ENCODE measurements at regions not wholly inside any gene's neighbourhood (a gene's known extent, or its start where the extent isn't known, plus 50 kb on each side); places are given as distances from the start of the nearest gene placed in this dataset.

GRCh38 chr9:17994695-17995425, 416.0 kb downstream of the SH3GL2 start:
- Mint-ChIP-seq H3K27ac (peak overlapping the region; percentile 11), H3K4me3 (no peak overlapping the region), H3K4me1 (peaks cover 11% of the 10 kb centered on the region), H3K36me3 (no peaks in the 10 kb centered on the region), H3K9me3 (no peaks in the 10 kb centered on the region), H3K27me3 (ENCODE audit: low read depth) (no peaks in the 10 kb centered on the region)
- no peak for TF ChIP-seq CTCF (IDR thresholded peaks at IDR 0.05; ENCODE audit: unreplicated experiment)
- no peak for DNase-seq (ENCODE audit: low spot score in 2 of 2, unreplicated experiment in 2 of 2)

GRCh38 chr9:17996728-17997127, 417.9 kb downstream of the SH3GL2 start:
- no peak overlapping the region for H3K27ac Mint-ChIP-seq
- no peak for TF ChIP-seq CTCF (IDR thresholded peaks at IDR 0.05; ENCODE audit: unreplicated experiment)
- H3K4me1 Mint-ChIP-seq: peaks cover 11% of the 10 kb centered on the region
- no peak overlapping the region for H3K4me3 Mint-ChIP-seq
- H3K27me3 Mint-ChIP-seq (ENCODE audit: low read depth): no peaks in the 10 kb centered on the region
- no peaks in the 10 kb centered on the region for H3K36me3 Mint-ChIP-seq
- DNase-seq (ENCODE audit: low spot score in 2 of 2, unreplicated experiment in 2 of 2): no peak
- H3K9me3 Mint-ChIP-seq: no peaks in the 10 kb centered on the region

- Mint-ChIP-seq H3K4me3 (no peak overlapping the region), H3K9me3 (no peaks in the 10 kb centered on the region), H3K27me3 (ENCODE audit: low read depth) (peaks cover 2% of the 10 kb centered on the region), H3K27ac (no peak overlapping the region), H3K4me1 (no peaks in the 10 kb centered on the region), H3K36me3 (no peaks in the 10 kb centered on the region)
- DNase-seq (ENCODE audit: low spot score in 2 of 2, unreplicated experiment in 2 of 2): no peak
- no peak for TF ChIP-seq CTCF (IDR thresholded peaks at IDR 0.05; ENCODE audit: unreplicated experiment)
These were observed 424.0 kb downstream of the SH3GL2 start for GRCh38 chr9:18002718-18003438.

GRCh38 chr9:18006591-18006990, 427.7 kb downstream of the SH3GL2 start:
- H3K36me3 Mint-ChIP-seq: no peaks in the 10 kb centered on the region
- H3K27ac Mint-ChIP-seq: no peak overlapping the region
- no peaks in the 10 kb centered on the region for H3K9me3 Mint-ChIP-seq
- no peaks in the 10 kb centered on the region for H3K4me1 Mint-ChIP-seq
- peaks cover 5% of the 10 kb centered on the region for H3K27me3 Mint-ChIP-seq (ENCODE audit: low read depth)
- no peak overlapping the region for H3K4me3 Mint-ChIP-seq
- no peak for TF ChIP-seq CTCF (IDR thresholded peaks at IDR 0.05; ENCODE audit: unreplicated experiment)
- DNase-seq (ENCODE audit: low spot score in 2 of 2, unreplicated experiment in 2 of 2): no peak

- TF ChIP-seq CTCF (IDR thresholded peaks at IDR 0.05; ENCODE audit: unreplicated experiment): no peak
- no peak for DNase-seq (ENCODE audit: low spot score in 2 of 2, unreplicated experiment in 2 of 2)
- no peaks in the 10 kb centered on the region for H3K9me3 Mint-ChIP-seq
- H3K4me1 Mint-ChIP-seq: no peaks in the 10 kb centered on the region
- H3K27me3 Mint-ChIP-seq (ENCODE audit: low read depth): peaks cover 5% of the 10 kb centered on the region
- H3K27ac Mint-ChIP-seq: no peak overlapping the region
- H3K4me3 Mint-ChIP-seq: no peak overlapping the region
- H3K36me3 Mint-ChIP-seq: no peaks in the 10 kb centered on the region
These were observed 428.8 kb downstream of the SH3GL2 start for GRCh38 chr9:18007621-18008020.

Data from mesothelial cell of epicardium (in vitro differentiated cells).